ENCODE measurements at regions not wholly inside any gene's neighbourhood (a gene's known extent, or its start where the extent isn't known, plus 50 kb on each side); places are given as distances from the start of the nearest gene placed in this dataset.

DNA sequence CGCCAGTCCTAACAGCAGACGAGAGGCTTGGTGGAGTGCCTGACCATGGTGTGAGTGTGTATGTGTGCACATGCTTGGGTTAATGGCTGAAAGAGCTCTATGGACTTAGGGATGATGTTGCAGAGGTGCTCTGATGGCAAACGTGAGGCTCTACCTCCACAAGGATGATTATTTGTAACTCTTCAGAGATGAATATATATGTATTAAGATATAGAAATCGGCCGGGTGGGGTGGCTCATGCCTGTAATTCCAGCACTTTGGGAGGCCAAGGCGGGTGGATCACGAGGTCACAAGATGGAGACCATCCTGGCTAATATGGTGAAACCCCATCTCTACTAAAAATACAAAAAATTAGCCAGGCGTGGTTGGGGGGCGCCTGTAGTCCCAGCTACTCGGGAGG, 253.4 kb upstream of the CDH18 start:
- Histone ChIP-seq H2AFZ (ENCODE audit: low read length) (no peak overlapping the region), H3K79me2 (ENCODE audit: insufficient read depth, low read length) (no peaks in the 10 kb centered on the region)

More for the DNA sequence above, 253.4 kb upstream of the CDH18 start:
- Histone ChIP-seq H3K14ac (ENCODE audit: insufficient read depth, low read length) (no peak overlapping the region), H2BK20ac (ENCODE audit: low read depth, low read length, poor library complexity, severe bottlenecking) (no peak overlapping the region), H2BK120ac (ENCODE audit: low read depth, low read length, poor library complexity, severe bottlenecking) (no peak overlapping the region), H3K23me2 (ENCODE audit: insufficient read length, low read depth, low read length, poor library complexity, severe bottlenecking) (no peaks in the 10 kb centered on the region), H3K18ac (ENCODE audit: insufficient read length, low read depth, low read length) (no peak overlapping the region), H3K9ac (ENCODE audit: extremely low read depth, insufficient read length, low read length) (no peak overlapping the region), H4K8ac (replicated peaks; ENCODE audit: insufficient read length, low read depth, low read length) (no peak overlapping the region), H4K5ac (ENCODE audit: insufficient read length, low read depth, low read length) (no peak overlapping the region), H2BK5ac (ENCODE audit: insufficient read length, low read length) (no peak overlapping the region), H3K79me1 (ENCODE audit: insufficient read depth, low read depth, low read length, poor library complexity, severe bottlenecking) (no peaks in the 10 kb centered on the region), H3K27me3 (ENCODE audit: insufficient read depth, low read length) (no peaks in the 10 kb centered on the region), H3K56ac (ENCODE audit: insufficient read length, low read depth, low read length) (no peak overlapping the region), H2BK15ac (ENCODE audit: low read depth, low read length) (no peak overlapping the region), H3K27ac (ENCODE audit: insufficient read length, low read depth, low read length) (no peak overlapping the region), H3K23ac (ENCODE audit: insufficient read length, low read depth, low read length) (no peak overlapping the region), H3K4me2 (ENCODE audit: insufficient read depth, insufficient read length, low read length) (no peak overlapping the region), H3K9me3 (ENCODE audit: control insufficient read depth, low read depth, low read length) (no peaks in the 10 kb centered on the region), H4K91ac (ENCODE audit: insufficient read length, low read depth, low read length) (no peak overlapping the region), H3T11ph (ENCODE audit: low read length) (no peak overlapping the region), H2AK5ac (ENCODE audit: insufficient read length, low read length) (no peak overlapping the region), H3K4me1 (ENCODE audit: insufficient read depth, low read length) (no peaks in the 10 kb centered on the region), H2BK12ac (ENCODE audit: insufficient read length, low read depth, low read length) (no peak overlapping the region), H4K20me1 (ENCODE audit: control insufficient read depth, insufficient read depth, insufficient read length) (no peaks in the 10 kb centered on the region), H3K4ac (ENCODE audit: low read depth, low read length) (no peak overlapping the region)
- no peaks in the 10 kb centered on the region for H3K9me3 Mint-ChIP-seq
- H3K27ac Mint-ChIP-seq: no peak overlapping the region
- H3K4me1 Mint-ChIP-seq: no peaks in the 10 kb centered on the region
- H3K36me3 Mint-ChIP-seq (ENCODE audit: insufficient read depth in 1 of 3, low read depth in 3 of 3): no peaks in the 10 kb centered on the region
- no peak for DNase-seq
- no CpG with 5 or more reads among the region's 10 CpGs for WGBS (ENCODE audit: extremely low coverage, insufficient read length, low lambda C conversion rate)
- H3K4me3 Mint-ChIP-seq: no peak overlapping the region
- no peaks in the 10 kb centered on the region for H3K27me3 Mint-ChIP-seq (ENCODE audit: low read depth)
- TF ChIP-seq CTCF (conservative IDR thresholded peaks at IDR 0.05): no peak
